Kidney epithelial cell (primary cell): ENCODE measurements at regions not wholly inside any gene's neighbourhood (a gene's known extent, or its start where the extent isn't known, plus 50 kb on each side); places are given as distances from the start of the nearest gene placed in this dataset.

Source experiments
- DNase-seq: peaks from one replicate; pipeline ENCODE4 v3.0.0-alpha.2; 2010; ENCODE audit warnings: low read depth
- H3K27me3 ChIP-seq: 2 replicates; pipeline ENCODE4 v1.6.0; 2011; ENCODE audit warnings: low read length; ENCODE audit not compliant: control insufficient read depth, insufficient read depth
- H3K36me3 ChIP-seq: 2 replicates; pipeline ENCODE4 v1.5.1; 2011; ENCODE audit warnings: low read length; ENCODE audit not compliant: control insufficient read depth, insufficient read depth
- H3K4me3 ChIP-seq: 2 replicates; pipeline ENCODE4 v1.5.1; 2011; ENCODE audit warnings: low read depth, mild to moderate bottlenecking, control low read depth, low read length
- TF ChIP-seq, protein P1 (sequence below): IDR thresholded peaks from 2 replicates; pipeline ENCODE4 v1.5.1; 2011; ENCODE audit warnings: mild to moderate bottlenecking, moderate library complexity, low read length, control low read depth, inconsistent platforms; ENCODE audit not compliant: insufficient read depth, poor library complexity, severe bottlenecking

DNA sequence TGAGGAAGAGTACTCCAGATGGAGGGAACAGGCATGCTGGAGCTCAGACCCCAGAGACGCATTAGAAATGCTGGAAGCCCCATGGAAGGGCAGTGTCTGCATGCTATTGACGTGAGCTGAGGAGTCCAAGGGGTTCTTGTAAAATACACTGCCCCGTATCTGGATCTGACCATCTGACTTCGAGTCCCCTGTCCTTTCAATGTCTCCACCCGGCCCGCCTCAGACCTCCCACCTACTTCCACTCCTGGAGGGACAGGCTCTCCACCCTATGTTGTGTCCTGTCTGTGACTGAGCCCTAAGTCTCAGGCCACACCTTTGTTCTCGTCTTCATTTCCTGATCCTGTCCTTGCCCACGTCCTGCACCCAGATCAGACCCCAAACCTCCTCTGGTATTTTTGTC is 496.3 kb downstream of the CDH26 start:
- H3K27me3 ChIP-seq: no peaks in the 10 kb centered on the region
- H3K36me3 ChIP-seq: no peaks in the 10 kb centered on the region
- TF ChIP-seq, protein P1, sequence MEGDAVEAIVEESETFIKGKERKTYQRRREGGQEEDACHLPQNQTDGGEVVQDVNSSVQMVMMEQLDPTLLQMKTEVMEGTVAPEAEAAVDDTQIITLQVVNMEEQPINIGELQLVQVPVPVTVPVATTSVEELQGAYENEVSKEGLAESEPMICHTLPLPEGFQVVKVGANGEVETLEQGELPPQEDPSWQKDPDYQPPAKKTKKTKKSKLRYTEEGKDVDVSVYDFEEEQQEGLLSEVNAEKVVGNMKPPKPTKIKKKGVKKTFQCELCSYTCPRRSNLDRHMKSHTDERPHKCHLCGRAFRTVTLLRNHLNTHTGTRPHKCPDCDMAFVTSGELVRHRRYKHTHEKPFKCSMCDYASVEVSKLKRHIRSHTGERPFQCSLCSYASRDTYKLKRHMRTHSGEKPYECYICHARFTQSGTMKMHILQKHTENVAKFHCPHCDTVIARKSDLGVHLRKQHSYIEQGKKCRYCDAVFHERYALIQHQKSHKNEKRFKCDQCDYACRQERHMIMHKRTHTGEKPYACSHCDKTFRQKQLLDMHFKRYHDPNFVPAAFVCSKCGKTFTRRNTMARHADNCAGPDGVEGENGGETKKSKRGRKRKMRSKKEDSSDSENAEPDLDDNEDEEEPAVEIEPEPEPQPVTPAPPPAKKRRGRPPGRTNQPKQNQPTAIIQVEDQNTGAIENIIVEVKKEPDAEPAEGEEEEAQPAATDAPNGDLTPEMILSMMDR: no peak
- no peak overlapping the region for H3K4me3 ChIP-seq
- DNase-seq: no peak

- TF ChIP-seq, protein P1: no peak
- no peak overlapping the region for H3K4me3 ChIP-seq
- H3K27me3 ChIP-seq: no peaks in the 10 kb centered on the region
- DNase-seq: no peak
- H3K36me3 ChIP-seq: no peaks in the 10 kb centered on the region
Measured at GRCh38 chr20:60455272-60455671, 497.0 kb downstream of the CDH26 start.

GRCh38 chr20:60459212-60459611 is 501.0 kb downstream of the CDH26 start:
- DNase-seq: no peak
- no peaks in the 10 kb centered on the region for H3K36me3 ChIP-seq
- no peaks in the 10 kb centered on the region for H3K27me3 ChIP-seq
- H3K4me3 ChIP-seq: no peak overlapping the region
- TF ChIP-seq, protein P1: no peak

GRCh38 chr20:60461993-60462392 is 503.8 kb downstream of the CDH26 start:
- H3K36me3 ChIP-seq: no peaks in the 10 kb centered on the region
- no peak for DNase-seq
- no peak overlapping the region for H3K4me3 ChIP-seq
- H3K27me3 ChIP-seq: no peaks in the 10 kb centered on the region
- TF ChIP-seq, protein P1: no peak

DNA sequence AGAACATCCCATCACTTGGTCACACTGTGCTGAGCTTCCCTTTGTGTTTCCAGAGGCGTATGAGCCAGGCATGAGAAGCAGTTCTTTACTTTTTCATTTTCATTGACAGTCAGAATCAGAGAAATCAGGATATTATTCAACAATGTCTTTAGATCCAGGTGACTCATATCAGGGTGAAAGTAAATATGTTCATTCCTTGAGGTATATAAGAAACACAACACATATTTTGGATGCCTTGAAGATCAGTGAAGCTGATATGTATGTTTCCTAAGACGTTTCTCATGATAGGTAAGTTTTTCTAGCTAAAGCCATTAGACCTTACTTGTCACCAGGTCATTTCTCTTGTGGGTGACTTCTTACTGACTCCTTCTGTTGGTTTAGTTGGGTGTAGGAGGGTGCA is 505.6 kb downstream of the CDH26 start:
- Histone ChIP-seq H3K36me3 (no peaks in the 10 kb centered on the region), H3K27me3 (no peaks in the 10 kb centered on the region), H3K4me3 (no peak overlapping the region)
- no peak for DNase-seq
- TF ChIP-seq, protein P1: no peak

DNA sequence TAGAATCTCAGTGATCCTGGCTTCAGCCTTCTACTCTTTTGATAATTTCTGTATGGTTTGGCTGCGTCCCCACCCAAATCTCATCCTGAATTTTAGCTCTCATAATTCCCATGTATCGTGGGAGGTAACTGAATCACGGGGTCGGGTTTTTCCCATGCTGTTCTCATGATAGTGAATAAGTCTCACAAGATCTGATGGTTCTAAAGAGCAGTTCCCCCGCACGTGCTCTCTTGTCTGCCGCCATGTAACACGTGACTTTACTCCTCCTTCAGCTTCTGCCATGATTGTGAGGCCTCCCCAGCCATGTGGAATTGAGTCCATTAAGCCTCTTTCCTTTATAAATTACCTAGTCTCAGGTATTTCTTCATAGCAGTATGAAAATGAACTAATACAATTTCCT is 507.2 kb downstream of the CDH26 start:
- TF ChIP-seq, protein P1: no peak
- Histone ChIP-seq H3K4me3 (no peak overlapping the region), H3K36me3 (no peaks in the 10 kb centered on the region), H3K27me3 (no peaks in the 10 kb centered on the region)
- DNase-seq: no peak
